ENCODE measurements at regions not wholly inside any gene's neighbourhood (a gene's known extent, or its start where the extent isn't known, plus 50 kb on each side); places are given as distances from the start of the nearest gene placed in this dataset.

GRCh38 chr5:68086857-68087256 is 128.7 kb upstream of the PIK3R1 start:
- Histone ChIP-seq H3K27ac (ENCODE audit: low read depth, low read length) (no peak overlapping the region), H3K27me3 (ENCODE audit: control insufficient read depth, insufficient read depth, low read length) (no peaks in the 10 kb centered on the region), H3K4me1 (ENCODE audit: control insufficient read depth, insufficient read depth, low read length) (no peaks in the 10 kb centered on the region), H3K4me3 (ENCODE audit: low read depth, low read length) (no peak overlapping the region), H3K9ac (ENCODE audit: low read depth, low read length) (no peak overlapping the region), H3K36me3 (ENCODE audit: control insufficient read depth, insufficient read depth, low read length) (no peaks in the 10 kb centered on the region), H3K9me3 (ENCODE audit: control insufficient read depth, insufficient read depth, low read length) (no peaks in the 10 kb centered on the region)

GRCh38 chr5:68086439-68086838 is 129.1 kb upstream of the PIK3R1 start:
- Histone ChIP-seq H3K27me3 (ENCODE audit: control insufficient read depth, insufficient read depth, low read length) (no peaks in the 10 kb centered on the region), H3K36me3 (ENCODE audit: control insufficient read depth, insufficient read depth, low read length) (no peaks in the 10 kb centered on the region), H3K9me3 (ENCODE audit: control insufficient read depth, insufficient read depth, low read length) (no peaks in the 10 kb centered on the region)

GRCh38 chr5:68084396-68084795 is 131.2 kb upstream of the PIK3R1 start:
- H3K4me1 ChIP-seq (ENCODE audit: control insufficient read depth, insufficient read depth, low read length), result no peaks in the 10 kb centered on the region
- no peaks in the 10 kb centered on the region for H3K36me3 ChIP-seq (ENCODE audit: control insufficient read depth, insufficient read depth, low read length)
- no peak overlapping the region for H3K4me3 ChIP-seq (ENCODE audit: low read depth, low read length)
- no peak overlapping the region for H3K9ac ChIP-seq (ENCODE audit: low read depth, low read length)
- H3K27me3 ChIP-seq (ENCODE audit: control insufficient read depth, insufficient read depth, low read length), result no peaks in the 10 kb centered on the region
- H3K9me3 ChIP-seq (ENCODE audit: control insufficient read depth, insufficient read depth, low read length), result no peaks in the 10 kb centered on the region
- H3K27ac ChIP-seq (ENCODE audit: low read depth, low read length), result no peak overlapping the region

More at GRCh38 chr5:68086439-68086838, 129.1 kb upstream of the PIK3R1 start:
- no peak overlapping the region for H3K27ac ChIP-seq (ENCODE audit: low read depth, low read length)
- H3K4me3 ChIP-seq (ENCODE audit: low read depth, low read length), result no peak overlapping the region
- H3K9ac ChIP-seq (ENCODE audit: low read depth, low read length), result no peak overlapping the region
- H3K4me1 ChIP-seq (ENCODE audit: control insufficient read depth, insufficient read depth, low read length), result no peaks in the 10 kb centered on the region

- Histone ChIP-seq H3K36me3 (ENCODE audit: control insufficient read depth, insufficient read depth, low read length) (no peaks in the 10 kb centered on the region), H3K27ac (ENCODE audit: low read depth, low read length) (no peak overlapping the region), H3K9ac (ENCODE audit: low read depth, low read length) (no peak overlapping the region), H3K4me1 (ENCODE audit: control insufficient read depth, insufficient read depth, low read length) (no peaks in the 10 kb centered on the region), H3K27me3 (ENCODE audit: control insufficient read depth, insufficient read depth, low read length) (no peaks in the 10 kb centered on the region), H3K9me3 (ENCODE audit: control insufficient read depth, insufficient read depth, low read length) (no peaks in the 10 kb centered on the region), H3K4me3 (ENCODE audit: low read depth, low read length) (no peak overlapping the region)
Measured at GRCh38 chr5:68080282-68081050, 135.1 kb upstream of the PIK3R1 start.

GRCh38 chr5:68077349-68077894 is 138.1 kb upstream of the PIK3R1 start:
- Histone ChIP-seq H3K9ac (ENCODE audit: low read depth, low read length) (no peak overlapping the region), H3K27me3 (ENCODE audit: control insufficient read depth, insufficient read depth, low read length) (no peaks in the 10 kb centered on the region), H3K36me3 (ENCODE audit: control insufficient read depth, insufficient read depth, low read length) (no peaks in the 10 kb centered on the region), H3K27ac (ENCODE audit: low read depth, low read length) (no peak overlapping the region), H3K4me3 (ENCODE audit: low read depth, low read length) (no peak overlapping the region), H3K4me1 (ENCODE audit: control insufficient read depth, insufficient read depth, low read length) (no peaks in the 10 kb centered on the region), H3K9me3 (ENCODE audit: control insufficient read depth, insufficient read depth, low read length) (no peaks in the 10 kb centered on the region)

GRCh38 chr5:68074633-68075032 is 140.9 kb upstream of the PIK3R1 start:
- Histone ChIP-seq H3K36me3 (ENCODE audit: control insufficient read depth, insufficient read depth, low read length) (no peaks in the 10 kb centered on the region), H3K27me3 (ENCODE audit: control insufficient read depth, insufficient read depth, low read length) (no peaks in the 10 kb centered on the region), H3K9ac (ENCODE audit: low read depth, low read length) (no peak overlapping the region), H3K27ac (ENCODE audit: low read depth, low read length) (no peak overlapping the region), H3K4me1 (ENCODE audit: control insufficient read depth, insufficient read depth, low read length) (no peaks in the 10 kb centered on the region), H3K4me3 (ENCODE audit: low read depth, low read length) (no peak overlapping the region), H3K9me3 (ENCODE audit: control insufficient read depth, insufficient read depth, low read length) (no peaks in the 10 kb centered on the region)

DNA sequence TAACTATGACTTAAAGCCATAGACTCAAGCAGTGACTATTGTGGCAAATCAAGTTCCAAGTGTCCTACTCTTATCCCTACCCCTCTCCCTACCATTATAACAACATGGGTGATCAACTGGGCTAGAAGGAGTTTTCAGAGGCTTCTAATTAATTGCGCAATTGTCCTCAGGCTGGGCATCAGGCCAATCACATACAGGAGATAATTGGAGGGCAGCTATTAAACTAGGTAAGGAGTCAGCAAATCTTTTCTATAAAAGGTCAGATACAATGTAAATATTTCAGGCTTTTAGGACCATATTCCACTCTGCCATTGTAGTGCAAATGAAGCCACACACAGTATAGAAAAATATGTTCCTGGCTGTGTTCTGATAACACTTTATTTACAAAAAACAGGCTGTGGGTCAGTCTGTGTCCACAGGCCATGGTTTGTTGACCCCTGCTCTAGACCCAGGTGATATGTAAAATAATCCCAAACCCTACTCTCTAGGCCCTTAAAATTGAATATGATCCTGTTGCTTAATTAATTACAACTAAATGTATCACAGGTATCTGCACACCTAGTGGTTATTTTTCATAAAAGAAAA is 141.4 kb upstream of the PIK3R1 start:
- Histone ChIP-seq H3K4me3 (ENCODE audit: low read depth, low read length) (no peak overlapping the region), H3K4me1 (ENCODE audit: control insufficient read depth, insufficient read depth, low read length) (no peaks in the 10 kb centered on the region), H3K9ac (ENCODE audit: low read depth, low read length) (no peak overlapping the region), H3K27ac (ENCODE audit: low read depth, low read length) (no peak overlapping the region), H3K27me3 (ENCODE audit: control insufficient read depth, insufficient read depth, low read length) (no peaks in the 10 kb centered on the region), H3K9me3 (ENCODE audit: control insufficient read depth, insufficient read depth, low read length) (no peaks in the 10 kb centered on the region), H3K36me3 (ENCODE audit: control insufficient read depth, insufficient read depth, low read length) (no peaks in the 10 kb centered on the region)

DNA sequence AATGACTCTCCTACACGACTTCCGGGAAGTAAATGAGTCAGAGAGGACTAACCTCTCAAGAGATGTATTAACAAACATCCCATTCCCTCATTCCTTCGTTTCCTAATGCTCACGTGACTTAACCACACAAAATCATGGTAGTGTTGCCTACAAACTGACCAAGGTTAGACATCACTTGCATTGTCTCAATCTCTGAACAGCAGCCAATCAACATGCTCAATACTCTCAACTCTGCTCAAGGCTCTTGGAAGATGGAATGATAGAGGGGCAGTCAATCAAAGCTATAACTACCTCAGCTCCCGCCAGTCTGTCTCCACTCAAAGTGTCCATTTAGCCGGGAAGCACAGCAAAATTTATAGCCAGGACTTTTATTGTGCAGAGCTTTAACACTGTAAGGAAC is 143.8 kb upstream of the PIK3R1 start:
- Histone ChIP-seq H3K4me3 (ENCODE audit: low read depth, low read length) (no peak overlapping the region), H3K36me3 (ENCODE audit: control insufficient read depth, insufficient read depth, low read length) (no peaks in the 10 kb centered on the region)

DNA sequence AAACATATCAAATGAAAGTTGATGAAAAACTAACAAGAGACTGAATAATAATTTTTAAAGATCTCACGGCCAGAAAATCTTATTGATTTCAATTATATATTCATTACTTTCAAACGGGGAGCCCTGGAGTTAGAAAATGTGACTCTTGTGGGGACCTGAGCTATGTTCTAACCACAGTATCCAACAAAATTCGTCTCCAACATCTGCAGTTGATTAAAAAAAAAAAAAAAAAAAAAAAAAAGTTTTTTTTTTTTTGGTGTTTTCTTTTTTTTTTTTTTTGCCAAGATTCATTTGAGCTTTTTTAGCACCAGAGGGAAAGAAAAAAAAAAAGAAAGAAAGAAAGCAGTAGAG is 144.3 kb upstream of the PIK3R1 start:
- Histone ChIP-seq H3K9ac (ENCODE audit: low read depth, low read length) (no peak overlapping the region), H3K9me3 (ENCODE audit: control insufficient read depth, insufficient read depth, low read length) (no peaks in the 10 kb centered on the region), H3K27ac (ENCODE audit: low read depth, low read length) (no peak overlapping the region), H3K36me3 (ENCODE audit: control insufficient read depth, insufficient read depth, low read length) (no peaks in the 10 kb centered on the region), H3K4me3 (ENCODE audit: low read depth, low read length) (no peak overlapping the region), H3K4me1 (ENCODE audit: control insufficient read depth, insufficient read depth, low read length) (no peaks in the 10 kb centered on the region), H3K27me3 (ENCODE audit: control insufficient read depth, insufficient read depth, low read length) (no peaks in the 10 kb centered on the region)

More for the DNA sequence above, 143.8 kb upstream of the PIK3R1 start:
- Histone ChIP-seq H3K4me1 (ENCODE audit: control insufficient read depth, insufficient read depth, low read length) (no peaks in the 10 kb centered on the region), H3K9ac (ENCODE audit: low read depth, low read length) (no peak overlapping the region), H3K27me3 (ENCODE audit: control insufficient read depth, insufficient read depth, low read length) (no peaks in the 10 kb centered on the region), H3K9me3 (ENCODE audit: control insufficient read depth, insufficient read depth, low read length) (no peaks in the 10 kb centered on the region), H3K27ac (ENCODE audit: low read depth, low read length) (no peak overlapping the region)

GRCh38 chr5:68070591-68071281 is 144.8 kb upstream of the PIK3R1 start:
- Histone ChIP-seq H3K4me3 (ENCODE audit: low read depth, low read length) (no peak overlapping the region), H3K27me3 (ENCODE audit: control insufficient read depth, insufficient read depth, low read length) (no peaks in the 10 kb centered on the region)

More at GRCh38 chr5:68070591-68071281, 144.8 kb upstream of the PIK3R1 start:
- Histone ChIP-seq H3K27ac (ENCODE audit: low read depth, low read length) (no peak overlapping the region), H3K9ac (ENCODE audit: low read depth, low read length) (no peak overlapping the region), H3K9me3 (ENCODE audit: control insufficient read depth, insufficient read depth, low read length) (no peaks in the 10 kb centered on the region), H3K36me3 (ENCODE audit: control insufficient read depth, insufficient read depth, low read length) (no peaks in the 10 kb centered on the region), H3K4me1 (ENCODE audit: control insufficient read depth, insufficient read depth, low read length) (no peaks in the 10 kb centered on the region)

All from HUES48 (cell line).